Pulmonary artery endothelial cell (primary cell): ENCODE measurements at regions not wholly inside any gene's neighbourhood (a gene's known extent, or its start where the extent isn't known, plus 50 kb on each side); places are given as distances from the start of the nearest gene placed in this dataset.

Experiments used
- DNase-seq: peaks from one replicate; pipeline ENCODE4 v3.0.0-alpha.2; 2011; ENCODE audit warnings: low read depth, low spot score

GRCh38 chr9:87278971-87279733 lies 218.5 kb upstream of the DAPK1 start:
- DNase-seq = no peak

DNA sequence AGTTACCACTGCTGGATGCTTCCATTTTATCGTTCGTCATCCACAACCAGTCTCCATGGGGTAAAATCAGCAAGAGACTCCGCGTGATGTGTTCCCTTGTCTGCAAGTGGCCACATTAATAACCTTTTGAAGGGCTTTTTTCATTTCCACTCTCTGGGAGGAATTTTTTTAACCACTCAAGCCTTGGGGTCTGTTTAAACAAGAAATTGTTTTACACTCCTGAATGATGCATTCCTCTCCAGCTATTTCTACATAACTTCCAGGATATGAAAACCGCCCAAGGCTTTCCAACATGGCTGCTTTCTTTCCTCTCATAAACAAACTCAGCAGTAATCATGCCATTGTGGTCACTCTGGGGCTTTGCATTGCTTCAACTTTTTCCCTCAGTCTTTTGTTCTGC lies 217.2 kb upstream of the DAPK1 start:
- no peak for DNase-seq

DNA sequence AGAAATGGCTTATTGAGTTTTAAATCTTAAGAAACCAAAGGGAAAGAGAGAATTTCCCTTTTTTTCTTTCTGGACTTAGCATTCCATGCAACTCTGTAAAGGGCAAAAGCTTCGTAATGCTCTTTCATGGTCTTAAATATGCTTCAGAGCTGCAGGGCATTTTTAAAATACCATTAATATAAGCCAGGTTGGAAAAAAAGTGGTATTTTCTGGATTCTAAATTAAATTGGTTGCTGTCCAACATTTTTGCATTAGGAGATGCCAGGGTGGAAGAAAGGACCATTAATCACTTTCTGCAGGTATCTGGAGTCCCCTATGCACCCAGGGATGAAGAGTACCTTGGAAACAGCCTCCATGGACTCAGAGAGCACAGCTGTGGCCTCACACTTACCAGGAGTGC lies 215.1 kb upstream of the DAPK1 start:
- no peak for DNase-seq

DNA sequence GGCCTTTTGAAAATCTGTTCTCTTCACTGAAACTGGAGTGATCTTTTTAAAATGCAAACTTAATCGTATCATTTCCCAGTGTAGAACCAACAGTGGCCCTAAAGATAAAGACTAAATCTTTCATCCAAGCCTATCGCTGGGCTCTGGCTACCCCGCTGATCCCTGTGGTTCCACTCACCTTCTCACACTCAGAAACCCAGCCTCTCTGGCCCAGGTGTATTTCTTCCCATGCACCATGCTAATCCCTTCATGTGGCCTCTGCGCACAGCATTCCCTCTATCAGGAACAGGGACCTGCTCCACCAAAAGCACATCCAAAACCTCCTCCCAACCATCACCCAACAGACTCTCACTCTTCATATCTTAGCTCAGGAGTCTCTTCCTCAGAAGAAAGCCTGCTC lies 214.1 kb upstream of the DAPK1 start:
- DNase-seq = no peak

GRCh38 chr9:87285183-87285850 lies 212.3 kb upstream of the DAPK1 start:
- DNase-seq = no peak

- DNase-seq = no peak
Observed at GRCh38 chr9:87286506-87286905, 211.2 kb upstream of the DAPK1 start.

DNA sequence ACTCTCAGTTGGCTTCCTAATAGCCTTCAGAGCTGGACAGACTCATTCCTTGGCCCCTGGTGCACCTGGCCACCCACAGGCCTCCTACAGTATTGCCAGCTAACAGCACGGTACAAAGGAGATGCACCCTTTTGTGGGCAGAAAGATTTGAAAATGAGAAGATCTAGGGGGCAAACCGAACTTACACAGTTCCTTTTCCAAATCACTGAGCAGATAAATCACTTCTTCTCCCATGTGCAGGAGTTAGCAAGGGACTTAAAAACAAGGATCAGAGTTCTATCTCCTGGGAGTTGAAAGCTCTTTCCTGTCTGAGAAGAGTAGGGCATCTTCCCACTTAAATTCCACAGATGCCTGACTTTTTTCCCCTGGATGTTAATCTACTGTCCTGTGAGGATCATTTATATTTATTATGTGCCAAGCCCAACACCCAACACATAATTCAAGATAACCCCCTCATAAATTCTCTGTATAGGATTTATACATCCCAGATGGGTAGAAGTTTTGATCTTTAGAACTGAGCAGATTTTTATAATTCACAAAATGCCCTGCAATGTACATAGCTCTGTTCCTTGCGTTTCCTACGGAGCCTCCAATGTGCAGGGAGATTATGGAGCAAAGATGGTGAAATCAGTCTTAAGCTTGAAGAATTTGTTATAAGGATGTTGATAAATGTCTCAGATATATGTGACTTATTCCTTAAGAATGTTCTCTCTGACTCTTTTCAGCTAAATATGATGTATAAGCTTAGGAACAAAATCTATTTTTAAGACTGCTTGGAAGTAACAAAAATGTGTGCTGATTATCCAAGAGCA lies 207.2 kb upstream of the DAPK1 start:
- DNase-seq = no peak

DNA sequence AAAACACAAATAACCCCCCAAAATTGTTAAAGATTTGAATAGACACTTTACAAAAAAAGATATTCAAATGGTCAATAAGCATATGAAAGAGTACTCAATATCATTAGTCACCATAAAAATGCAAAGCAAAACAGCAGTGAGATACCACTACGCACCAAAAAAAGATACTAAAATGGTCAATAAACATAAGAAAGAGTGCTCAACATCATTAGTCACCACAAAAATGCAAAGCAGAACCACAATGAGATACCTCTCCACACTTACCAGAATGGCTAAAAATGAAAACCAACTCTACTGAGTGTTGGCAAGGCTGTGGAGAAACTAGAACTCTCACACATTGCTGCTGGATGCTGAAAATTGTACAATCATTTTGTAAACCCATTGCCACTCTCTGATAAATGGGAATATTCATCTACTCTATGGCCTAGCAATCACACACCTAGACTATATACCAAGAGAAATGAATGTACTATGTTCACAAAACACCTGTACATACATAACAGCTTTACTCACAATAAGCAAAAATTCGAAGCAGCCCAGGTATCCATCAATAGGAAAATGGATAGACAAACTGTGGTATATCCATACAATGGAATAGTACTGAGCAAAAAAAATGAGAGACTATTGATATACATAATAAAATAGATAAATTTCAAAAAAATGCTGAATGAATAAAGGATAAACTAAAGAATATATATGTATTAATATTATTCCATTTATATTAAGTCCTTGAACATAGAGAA lies 205.0 kb upstream of the DAPK1 start:
- DNase-seq = no peak

GRCh38 chr9:87294126-87294525 lies 203.5 kb upstream of the DAPK1 start:
- DNase-seq = no peak

GRCh38 chr9:87300915-87301314 lies 196.8 kb upstream of the DAPK1 start:
- DNase-seq = no peak

DNA sequence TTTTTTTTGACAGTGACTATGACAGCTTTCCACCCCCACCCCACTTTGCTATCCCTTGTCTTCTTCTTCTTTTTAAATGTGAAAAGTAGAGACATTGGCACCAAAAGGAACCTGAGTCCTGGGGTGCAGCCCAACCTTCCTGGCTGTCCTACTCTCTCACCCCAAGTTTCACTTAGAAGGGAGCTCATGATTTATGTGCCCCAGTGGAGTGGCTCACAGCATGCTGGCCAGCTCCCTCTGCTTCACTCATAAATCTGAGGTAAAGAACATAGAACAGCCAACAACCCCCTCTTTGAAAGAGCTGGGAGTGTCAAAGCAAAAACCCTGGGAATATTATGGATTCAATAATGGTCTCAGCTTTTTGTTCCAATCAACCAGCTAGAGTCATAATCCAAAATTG lies 196.3 kb upstream of the DAPK1 start:
- no peak for DNase-seq

- no peak for DNase-seq
Observed at GRCh38 chr9:87305151-87305550, 192.5 kb upstream of the DAPK1 start.

GRCh38 chr9:87306006-87306405 lies 191.7 kb upstream of the DAPK1 start:
- DNase-seq = no peak

DNA sequence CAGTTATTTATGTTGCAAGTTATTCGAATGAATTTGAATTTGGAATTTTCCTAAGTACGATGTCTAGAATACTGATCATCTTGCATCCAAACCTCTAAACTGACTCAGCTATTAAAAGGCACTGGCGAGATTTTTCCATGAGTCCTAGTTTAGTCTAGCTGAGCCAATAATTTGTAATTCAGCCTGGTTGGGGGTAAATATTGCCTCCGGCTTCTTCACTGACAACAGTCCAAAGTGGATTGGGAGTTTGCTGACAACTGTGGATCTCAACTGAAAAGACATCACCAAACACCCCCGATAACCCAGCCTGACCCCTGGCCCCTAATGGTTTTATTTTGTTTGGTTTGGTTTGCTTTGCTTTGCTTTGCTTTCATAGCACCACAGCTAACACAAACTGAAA lies 189.8 kb upstream of the DAPK1 start:
- DNase-seq = no peak

- no peak for DNase-seq
Observed at GRCh38 chr9:87309236-87309635, 188.4 kb upstream of the DAPK1 start.

DNA sequence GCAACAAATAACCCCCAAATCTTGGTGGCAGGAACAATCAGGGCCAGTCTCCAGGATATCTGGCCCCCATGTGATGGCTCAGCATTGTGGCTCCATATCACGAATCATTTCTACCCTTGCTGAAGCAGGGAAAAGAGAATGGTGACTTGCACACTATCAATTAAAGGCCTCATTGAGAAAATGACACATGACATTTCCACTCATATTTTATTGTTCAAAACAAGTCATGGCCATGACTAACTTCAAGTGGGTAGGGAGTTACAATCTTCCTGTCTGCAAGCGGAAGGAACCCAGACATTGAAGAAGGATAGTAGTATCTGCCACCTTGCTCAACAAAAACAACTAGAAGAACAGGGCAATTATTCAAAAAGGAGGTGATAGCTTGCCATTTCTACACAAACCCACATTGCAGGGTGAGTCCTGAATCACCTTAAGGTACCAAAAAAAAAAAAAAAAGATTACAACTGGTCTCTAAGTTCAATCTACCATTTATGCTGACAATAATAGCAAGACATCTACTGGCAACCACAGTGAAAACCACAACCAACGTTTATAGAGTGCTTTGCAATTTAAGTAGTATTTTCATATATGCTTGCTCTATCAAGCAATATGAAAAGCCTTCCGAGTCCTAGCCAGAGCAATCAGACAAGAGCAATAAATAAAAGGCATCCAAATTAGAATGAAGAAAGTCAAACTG lies 186.7 kb upstream of the DAPK1 start:
- no peak for DNase-seq

GRCh38 chr9:87319656-87320055 lies 178.0 kb upstream of the DAPK1 start:
- no peak for DNase-seq

GRCh38 chr9:87320146-87320884 lies 177.4 kb upstream of the DAPK1 start:
- no peak for DNase-seq

DNA sequence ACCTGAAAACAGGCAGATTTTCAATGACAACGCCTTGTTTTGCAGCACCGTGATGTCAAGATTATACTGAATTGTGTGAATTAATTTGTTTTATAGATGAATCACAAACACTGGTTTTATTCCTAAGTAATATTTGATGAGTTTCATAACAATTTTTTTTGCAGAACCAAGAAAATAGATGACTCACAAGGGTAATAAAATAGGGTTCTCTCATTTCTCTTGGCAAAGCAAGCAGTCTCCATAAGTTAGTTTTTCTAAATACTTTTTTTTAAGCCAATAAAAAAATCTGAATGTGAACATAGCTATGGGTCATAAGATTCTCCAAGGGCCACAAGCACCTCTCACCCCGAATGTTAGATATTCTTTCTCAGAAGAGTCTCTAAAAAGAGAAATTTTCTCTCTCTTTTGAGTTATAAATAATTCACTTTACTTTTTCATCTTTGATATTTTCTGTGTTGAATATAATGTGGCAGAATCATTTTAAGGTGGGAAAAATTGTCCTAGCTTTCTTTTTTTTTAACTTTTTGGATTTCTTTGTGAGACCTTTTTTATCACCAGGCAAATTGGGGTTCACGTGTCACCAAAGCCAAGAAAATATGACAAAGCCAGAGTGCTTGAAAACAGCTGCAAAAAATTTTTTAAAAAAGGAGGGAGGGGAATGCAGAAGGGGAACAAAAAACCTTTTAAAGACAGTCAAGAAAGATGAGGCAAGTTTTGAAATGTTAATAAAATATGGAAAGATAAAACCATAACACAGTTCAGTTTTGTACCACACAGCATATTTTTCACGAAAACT lies 174.6 kb upstream of the DAPK1 start:
- no peak for DNase-seq

DNA sequence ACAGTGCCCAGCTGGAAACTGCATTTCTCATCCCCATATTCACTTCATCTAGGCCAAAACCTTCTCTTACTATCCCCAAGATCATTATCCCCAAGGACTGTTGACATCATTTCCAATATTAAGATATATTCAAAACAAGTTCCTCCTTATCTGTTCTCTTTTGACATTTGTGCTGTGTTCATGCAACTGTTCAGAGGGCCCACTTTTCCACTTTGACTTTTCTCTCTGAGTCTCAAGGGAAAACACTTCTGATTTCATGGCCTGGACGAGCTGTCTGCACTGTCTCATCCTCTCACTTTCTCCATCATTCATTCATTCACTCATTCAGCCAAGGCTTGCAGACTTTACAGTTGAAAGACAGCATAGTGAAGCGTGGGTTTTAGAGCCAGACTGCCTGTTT lies 173.7 kb upstream of the DAPK1 start:
- no peak for DNase-seq
